ENCODE measurements at regions not wholly inside any gene's neighbourhood (a gene's known extent, or its start where the extent isn't known, plus 50 kb on each side); places are given as distances from the start of the nearest gene placed in this dataset.

- no peak overlapping the region for H3K4me3 ChIP-seq (ENCODE audit: low read length)
- DNase-seq (ENCODE audit: low read depth, low spot score), result no peak
These were observed 125.2 kb upstream of the DSCAM start for GRCh38 chr21:40972151-40972550.

GRCh38 chr21:40976198-40977109 lies 129.5 kb upstream of the DSCAM start:
- no peak overlapping the region for H3K4me3 ChIP-seq (ENCODE audit: low read length)
- no peak for DNase-seq (ENCODE audit: low read depth, low spot score)

- no peak overlapping the region for H3K4me3 ChIP-seq (ENCODE audit: low read length)
- DNase-seq (ENCODE audit: low read depth, low spot score), result no peak
These were observed 138.4 kb upstream of the DSCAM start for GRCh38 chr21:40985370-40985769.

- DNase-seq (ENCODE audit: low read depth, low spot score), result no peak
- H3K4me3 ChIP-seq (ENCODE audit: low read length), result no peak overlapping the region
These were observed 143.4 kb upstream of the DSCAM start for GRCh38 chr21:40990366-40990765.

GRCh38 chr21:40997831-40998230 lies 150.9 kb upstream of the DSCAM start:
- no peak overlapping the region for H3K4me3 ChIP-seq (ENCODE audit: low read length)
- peak; percentile 9 for DNase-seq (ENCODE audit: low read depth, low spot score)

GRCh38 chr21:41000838-41001237 lies 153.9 kb upstream of the DSCAM start:
- H3K4me3 ChIP-seq (ENCODE audit: low read length), result no peak overlapping the region
- no peak for DNase-seq (ENCODE audit: low read depth, low spot score)

GRCh38 chr21:41006636-41007035 lies 159.7 kb upstream of the DSCAM start:
- DNase-seq (ENCODE audit: low read depth, low spot score), result no peak

GRCh38 chr21:41008351-41008750 lies 159.6 kb upstream of the BACE2 start:
- DNase-seq (ENCODE audit: low read depth, low spot score), result no peak
- H3K4me3 ChIP-seq (ENCODE audit: low read length), result no peak overlapping the region

More at GRCh38 chr21:41006636-41007035, 159.7 kb upstream of the DSCAM start:
- H3K4me3 ChIP-seq (ENCODE audit: low read length), result no peak overlapping the region

- no peak for DNase-seq (ENCODE audit: low read depth, low spot score)
- no peak overlapping the region for H3K4me3 ChIP-seq (ENCODE audit: low read length)
These were observed 159.0 kb upstream of the BACE2 start for GRCh38 chr21:41008974-41009373.

GRCh38 chr21:41009398-41010100 lies 158.4 kb upstream of the BACE2 start:
- no peak overlapping the region for H3K4me3 ChIP-seq (ENCODE audit: low read length)
- DNase-seq (ENCODE audit: low read depth, low spot score), result no peak

- H3K4me3 ChIP-seq (ENCODE audit: low read length), result no peak overlapping the region
- no peak for DNase-seq (ENCODE audit: low read depth, low spot score)
These were observed 157.9 kb upstream of the BACE2 start for GRCh38 chr21:41010101-41010435.

- no peak for DNase-seq (ENCODE audit: low read depth, low spot score)
These were observed 156.7 kb upstream of the BACE2 start for GRCh38 chr21:41011098-41011731.

GRCh38 chr21:41011951-41012366 lies 156.0 kb upstream of the BACE2 start:
- no peak overlapping the region for H3K4me3 ChIP-seq (ENCODE audit: low read length)
- DNase-seq (ENCODE audit: low read depth, low spot score), result no peak

More at GRCh38 chr21:41011098-41011731, 156.7 kb upstream of the BACE2 start:
- H3K4me3 ChIP-seq (ENCODE audit: low read length), result no peak overlapping the region

- DNase-seq (ENCODE audit: low read depth, low spot score), result no peak
- H3K4me3 ChIP-seq (ENCODE audit: low read length), result no peak overlapping the region
These were observed 155.5 kb upstream of the BACE2 start for GRCh38 chr21:41012425-41012824.

GRCh38 chr21:41016472-41016871 lies 151.5 kb upstream of the BACE2 start:
- no peak for DNase-seq (ENCODE audit: low read depth, low spot score)
- no peak overlapping the region for H3K4me3 ChIP-seq (ENCODE audit: low read length)

- DNase-seq (ENCODE audit: low read depth, low spot score), result no peak
- no peak overlapping the region for H3K4me3 ChIP-seq (ENCODE audit: low read length)
These were observed 149.5 kb upstream of the BACE2 start for GRCh38 chr21:41018431-41018830.

- no peak overlapping the region for H3K4me3 ChIP-seq (ENCODE audit: low read length)
- no peak for DNase-seq (ENCODE audit: low read depth, low spot score)
These were observed 144.0 kb upstream of the BACE2 start for GRCh38 chr21:41023936-41024335.

GRCh38 chr21:41024341-41024740 lies 143.6 kb upstream of the BACE2 start:
- no peak for DNase-seq (ENCODE audit: low read depth, low spot score)
- no peak overlapping the region for H3K4me3 ChIP-seq (ENCODE audit: low read length)

GRCh38 chr21:41024746-41025254 lies 143.2 kb upstream of the BACE2 start:
- H3K4me3 ChIP-seq (ENCODE audit: low read length), result no peak overlapping the region
- no peak for DNase-seq (ENCODE audit: low read depth, low spot score)

- no peak for DNase-seq (ENCODE audit: low read depth, low spot score)
- H3K4me3 ChIP-seq (ENCODE audit: low read length), result no peak overlapping the region
These were observed 138.4 kb upstream of the BACE2 start for GRCh38 chr21:41029571-41029970.
